NCI-H146 (cell line): ENCODE measurements at regions not wholly inside any gene's neighbourhood (a gene's known extent, or its start where the extent isn't known, plus 50 kb on each side); places are given as distances from the start of the nearest gene placed in this dataset.
A peak's percentile ranks its signal among the peaks of the same experiment; 100 is the strongest.
"Not testable (repeated sequence)": the region's sequence is repeated elsewhere in the genome, so short reads cannot be mapped to it uniquely, and the experiment has no call there.

ENCODE experiments used
- DNase-seq: peaks from one replicate; lab custom pipeline; 2025; lab: John Stamatoyannopoulos, UW

DNA sequence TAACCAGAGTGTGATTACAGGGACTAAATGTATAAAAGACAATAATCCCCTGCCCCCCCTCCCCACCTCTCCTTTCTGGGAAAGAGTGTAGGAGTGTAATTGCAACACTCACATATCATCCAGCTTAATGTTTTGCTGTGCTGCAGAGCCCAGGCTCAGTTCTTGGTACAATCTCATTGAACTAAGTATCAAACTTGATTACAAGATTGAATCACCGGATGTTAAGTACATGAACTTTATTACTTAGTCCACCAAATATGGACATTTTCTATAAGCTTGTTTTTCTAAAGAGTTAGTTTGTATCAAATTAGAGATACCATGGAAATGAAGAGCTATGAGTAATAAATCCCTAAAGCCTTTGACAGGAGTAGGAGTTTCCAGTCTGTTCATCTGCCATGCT is 559.1 kb downstream of the ZNF674 start:
- DNase-seq, result no peak

DNA sequence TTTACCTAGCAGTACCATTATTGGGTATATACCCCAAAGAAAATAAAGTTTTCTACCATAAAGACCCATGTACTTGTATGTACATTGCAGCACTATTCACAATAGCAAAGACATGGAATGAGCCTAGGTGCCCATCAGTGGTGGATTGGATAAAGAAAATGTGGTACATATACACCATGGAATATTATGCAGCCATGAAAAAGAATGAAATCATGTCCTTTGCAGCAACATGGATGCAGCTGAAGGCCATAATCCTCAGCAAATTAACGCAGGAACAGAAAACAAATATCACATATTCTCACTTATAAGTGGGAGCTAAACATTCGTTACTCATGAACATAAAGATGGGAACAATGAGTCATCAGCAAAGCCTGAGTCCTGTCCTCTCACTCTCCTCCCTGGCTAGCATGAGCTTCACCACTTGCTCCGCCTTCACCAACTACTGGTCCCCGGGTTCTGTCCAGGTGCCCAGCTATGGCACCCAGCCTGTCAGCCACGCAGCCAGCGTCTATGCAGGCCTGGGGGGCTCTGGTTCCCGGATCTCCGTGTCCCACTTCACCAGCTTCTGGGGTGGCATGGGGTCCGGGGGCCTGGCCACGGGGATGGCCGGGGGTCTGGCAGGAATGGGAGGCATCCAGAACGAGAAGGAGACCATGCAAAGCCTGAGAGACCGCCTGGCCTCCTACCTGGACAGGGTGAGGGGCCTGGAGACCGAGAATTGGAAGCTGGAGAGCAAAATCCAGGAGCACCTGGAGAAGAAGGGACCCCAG is 562.1 kb downstream of the ZNF674 start:
- DNase-seq, result not testable (repeated sequence)

DNA sequence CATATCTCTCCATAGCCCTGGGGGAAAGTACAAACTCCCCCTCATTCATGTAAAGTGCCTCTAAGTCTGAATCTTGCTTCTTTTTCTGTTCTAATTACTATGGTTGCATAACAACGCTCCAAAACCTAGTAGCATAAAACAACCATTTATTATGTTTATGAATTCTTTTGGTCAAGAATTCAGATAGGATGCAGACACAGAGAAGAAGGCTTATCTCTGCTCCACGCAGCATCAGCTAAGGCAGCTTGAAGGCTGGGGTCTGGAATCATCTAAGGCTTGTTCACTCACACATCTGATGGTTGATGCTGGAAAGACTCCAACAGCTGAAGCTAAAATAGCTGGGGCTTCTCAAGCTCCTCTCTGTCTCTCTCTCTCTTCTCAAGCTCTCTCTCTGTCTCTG is 564.5 kb downstream of the ZNF674 start:
- DNase-seq, result no peak

DNA sequence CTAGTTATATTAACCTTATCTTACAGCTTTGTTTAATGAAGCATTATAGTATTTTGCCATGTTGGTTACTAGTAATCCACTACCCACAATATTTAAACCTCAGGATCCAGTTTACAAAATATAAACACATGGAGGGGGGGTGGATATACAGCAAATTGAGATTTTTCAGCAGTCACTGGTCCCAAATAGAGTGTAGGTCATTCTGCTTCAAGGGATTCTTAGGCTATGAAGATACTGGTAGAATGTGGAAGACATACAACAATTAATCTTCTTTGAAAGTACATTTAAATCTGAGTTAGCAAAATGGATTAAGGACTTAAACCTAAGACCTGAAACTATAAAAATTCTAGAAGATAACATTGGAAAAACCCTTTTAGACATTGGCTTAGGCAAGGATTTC is 569.6 kb downstream of the ZNF674 start:
- no peak for DNase-seq

DNA sequence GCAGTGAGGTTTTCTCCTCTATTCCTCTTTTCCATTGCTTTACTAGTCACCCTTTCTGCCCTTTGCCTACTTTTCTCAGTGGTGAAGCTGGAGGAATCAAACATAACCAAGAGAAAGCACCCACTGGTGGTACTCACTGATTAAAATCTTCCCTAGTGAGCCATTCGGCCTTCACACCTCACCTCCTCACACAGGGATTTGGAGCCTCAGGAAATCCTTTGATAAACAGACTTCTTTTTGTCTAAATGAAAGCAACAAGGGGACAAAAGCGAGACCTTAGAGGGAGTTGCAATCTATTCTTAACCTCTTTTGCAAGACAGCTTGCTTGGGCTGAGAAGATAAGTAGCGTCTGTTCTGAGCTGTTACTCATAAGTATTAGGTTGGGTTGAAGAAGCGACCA is 572.6 kb downstream of the ZNF674 start:
- no peak for DNase-seq

DNA sequence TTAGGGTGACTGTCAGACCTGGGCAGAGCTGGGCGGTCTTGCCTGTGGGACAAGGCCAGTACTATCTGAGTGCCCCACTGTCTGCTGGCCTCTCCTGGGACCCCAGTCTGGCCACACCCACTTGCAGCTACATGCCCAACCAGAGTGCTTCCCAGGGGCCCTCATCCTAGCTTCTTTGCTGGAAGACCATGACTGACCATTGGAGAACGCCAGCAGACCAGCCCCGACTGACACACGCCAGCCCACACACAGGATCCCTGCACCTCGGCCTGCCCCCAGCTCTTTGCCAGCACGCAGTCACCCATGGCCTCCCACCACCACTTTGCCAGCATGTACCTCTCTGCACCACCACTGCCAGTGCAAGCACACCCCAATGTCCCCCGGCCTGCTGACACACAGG is 585.7 kb downstream of the ZNF674 start:
- DNase-seq, result no peak

DNA sequence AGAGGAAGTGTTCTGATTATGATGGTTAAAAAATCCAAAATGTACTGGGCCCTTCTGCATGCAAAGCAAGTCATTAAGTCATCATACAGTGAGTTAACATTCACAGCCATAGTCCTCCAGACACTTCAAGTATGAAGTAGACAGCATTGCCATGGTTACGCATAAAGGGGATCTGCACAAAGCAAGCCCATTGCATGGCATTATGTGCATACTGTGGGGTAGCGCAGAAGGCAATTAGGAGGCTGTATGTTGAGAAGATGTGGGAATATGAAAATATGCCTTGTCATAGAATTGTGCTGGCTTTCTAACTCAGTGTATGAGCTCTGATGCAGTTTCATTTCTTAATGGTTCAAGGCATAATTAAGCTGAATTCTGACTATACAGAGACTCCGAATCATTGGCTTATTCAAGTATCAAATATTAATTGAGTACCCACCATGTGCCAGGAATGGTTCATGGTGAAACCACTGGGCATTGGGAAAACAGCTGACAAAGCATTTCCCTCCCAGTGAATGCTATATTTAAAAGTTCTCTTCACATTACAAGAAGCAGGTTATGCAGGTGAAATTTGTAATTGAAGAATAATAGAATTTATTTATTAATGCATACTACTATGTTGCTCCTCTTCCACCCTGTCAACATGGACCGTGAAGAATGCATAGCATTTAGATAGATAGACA is 588.9 kb downstream of the ZNF674 start:
- no peak for DNase-seq

DNA sequence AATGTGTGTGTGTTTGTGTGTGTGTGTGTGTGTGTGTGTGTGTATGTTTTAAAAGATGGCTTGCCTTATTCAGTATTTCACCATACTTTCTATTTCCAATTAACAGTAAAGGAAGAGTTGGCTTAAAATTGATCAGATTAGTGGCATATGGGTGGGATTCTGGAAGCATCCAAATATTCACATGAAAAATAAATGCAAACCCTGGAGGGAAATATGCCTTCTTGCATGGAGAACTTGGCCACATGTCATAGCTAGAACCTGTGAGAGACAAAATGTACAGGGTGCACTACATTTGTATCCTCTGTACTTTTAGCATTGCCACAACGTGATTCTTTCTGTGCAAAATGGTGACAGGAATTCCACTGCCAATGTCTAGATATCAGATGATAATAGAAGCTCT is 589.6 kb downstream of the ZNF674 start:
- no peak for DNase-seq

DNA sequence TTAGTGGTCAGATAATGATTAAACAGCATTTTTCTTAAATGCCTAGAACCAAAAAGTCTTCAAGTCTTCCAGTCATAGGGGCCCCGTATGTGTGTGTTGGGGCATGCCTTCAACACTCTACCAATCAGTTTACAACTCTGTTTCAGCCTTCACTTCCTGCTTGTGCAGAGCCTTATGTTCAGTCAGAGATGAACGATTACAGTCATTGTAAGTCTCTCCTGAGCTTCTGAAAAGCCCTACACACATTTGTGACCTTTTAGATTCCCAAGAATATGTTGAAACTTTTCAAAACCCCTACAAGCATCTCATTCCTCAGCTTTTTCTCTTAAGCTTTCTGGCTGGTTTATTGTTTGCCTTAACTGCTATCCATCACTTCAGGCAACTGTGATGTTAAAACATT is 591.2 kb downstream of the ZNF674 start:
- DNase-seq, result no peak

DNA sequence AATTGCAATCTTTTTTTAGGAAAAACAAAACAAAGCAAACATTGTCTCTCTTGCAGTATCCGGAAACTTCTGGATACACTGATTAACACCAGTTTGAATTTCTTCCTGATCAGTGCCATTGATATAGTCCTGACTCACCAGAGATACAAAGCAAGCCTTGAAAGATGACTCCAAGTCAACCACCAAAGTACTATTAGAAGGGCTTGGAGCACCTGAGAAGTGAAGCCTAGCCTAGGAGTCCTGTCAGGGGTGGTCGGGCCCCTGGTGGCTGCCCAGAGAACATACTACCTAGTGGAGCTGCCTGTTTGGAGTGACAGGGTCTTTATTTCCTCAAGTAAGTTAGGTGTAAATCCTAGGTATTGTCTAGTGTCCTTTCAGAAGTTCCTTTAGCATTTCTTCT is 593.2 kb downstream of the ZNF674 start:
- no peak for DNase-seq

DNA sequence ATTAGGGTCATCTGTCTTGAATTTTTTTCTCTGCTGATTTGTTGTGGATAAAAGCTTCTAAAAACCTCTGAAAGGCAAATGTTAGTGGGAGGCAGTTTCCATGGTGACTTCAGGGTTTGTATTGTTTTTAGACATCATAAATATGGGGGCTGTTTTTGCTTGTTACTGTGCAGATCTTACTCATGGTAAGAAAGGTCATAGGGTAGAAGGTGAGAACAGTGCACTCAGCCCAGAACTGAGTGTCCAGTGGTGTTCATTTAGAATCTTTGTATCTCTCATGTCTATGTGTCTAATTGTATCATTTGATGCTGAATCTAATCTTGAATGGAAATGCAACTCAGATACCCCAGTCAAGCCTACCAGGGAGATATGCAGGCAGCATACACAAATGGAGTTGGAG is 609.8 kb downstream of the ZNF674 start:
- no peak for DNase-seq

DNA sequence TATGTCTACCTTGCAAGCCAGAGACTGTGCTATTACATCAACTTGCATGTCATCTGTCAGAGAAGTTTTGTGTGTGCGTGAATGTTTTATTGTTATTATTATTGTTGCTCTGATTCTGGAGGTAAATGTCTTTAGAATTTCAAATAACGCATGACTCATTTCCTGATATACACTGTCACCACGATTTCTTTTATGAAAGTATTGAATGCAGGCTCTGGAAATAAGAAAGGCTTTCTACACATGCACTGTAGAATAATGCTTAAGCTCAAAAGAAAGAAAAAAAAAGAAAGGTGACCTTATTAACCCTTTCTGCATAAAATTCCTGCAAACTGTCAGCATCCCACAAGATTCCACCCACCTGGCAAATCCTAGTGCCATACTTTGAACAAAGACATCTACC is 632.9 kb downstream of the ZNF674 start:
- DNase-seq, result no peak

DNA sequence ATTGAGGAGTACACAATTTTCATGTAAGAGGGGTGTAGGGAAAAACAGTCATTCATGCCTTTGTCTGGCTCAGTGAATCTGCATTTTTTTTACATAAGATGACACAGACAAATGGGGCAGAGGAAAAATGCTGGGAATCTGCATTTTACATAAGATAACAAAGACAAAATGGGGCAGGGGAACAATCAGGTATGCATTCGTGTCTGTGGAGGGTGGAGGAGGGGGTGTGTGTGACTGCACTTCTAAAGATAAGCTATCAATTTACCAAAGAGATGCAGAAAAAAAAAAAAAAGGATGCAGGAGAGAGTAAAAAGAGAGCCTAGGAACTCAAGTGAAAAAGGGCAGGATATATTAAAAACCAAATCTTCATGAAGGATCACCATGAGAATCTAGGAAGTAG is 637.4 kb downstream of the ZNF674 start:
- DNase-seq, result no peak

DNA sequence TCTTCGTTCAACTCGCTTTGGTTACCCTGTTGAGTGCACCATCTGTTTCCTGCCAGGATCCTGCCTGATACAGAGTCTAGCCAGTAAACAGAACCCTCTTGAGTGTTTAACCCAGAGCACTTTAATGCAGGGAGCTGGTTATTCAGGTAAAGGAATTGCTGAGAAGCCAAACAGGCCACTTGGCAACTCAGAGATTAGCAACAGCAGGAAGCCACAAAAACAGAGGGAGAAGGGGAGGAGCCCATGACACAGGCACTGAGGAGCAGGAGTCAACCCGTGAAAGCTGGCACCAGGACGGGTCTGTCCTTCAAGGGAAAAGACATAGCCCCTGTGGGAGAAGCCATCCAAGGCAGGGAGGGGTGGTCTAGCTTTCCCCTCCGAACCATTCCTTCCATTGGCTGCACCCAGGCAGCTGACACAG is 641.4 kb downstream of the ZNF674 start:
- DNase-seq, result peak; percentile 36

DNA sequence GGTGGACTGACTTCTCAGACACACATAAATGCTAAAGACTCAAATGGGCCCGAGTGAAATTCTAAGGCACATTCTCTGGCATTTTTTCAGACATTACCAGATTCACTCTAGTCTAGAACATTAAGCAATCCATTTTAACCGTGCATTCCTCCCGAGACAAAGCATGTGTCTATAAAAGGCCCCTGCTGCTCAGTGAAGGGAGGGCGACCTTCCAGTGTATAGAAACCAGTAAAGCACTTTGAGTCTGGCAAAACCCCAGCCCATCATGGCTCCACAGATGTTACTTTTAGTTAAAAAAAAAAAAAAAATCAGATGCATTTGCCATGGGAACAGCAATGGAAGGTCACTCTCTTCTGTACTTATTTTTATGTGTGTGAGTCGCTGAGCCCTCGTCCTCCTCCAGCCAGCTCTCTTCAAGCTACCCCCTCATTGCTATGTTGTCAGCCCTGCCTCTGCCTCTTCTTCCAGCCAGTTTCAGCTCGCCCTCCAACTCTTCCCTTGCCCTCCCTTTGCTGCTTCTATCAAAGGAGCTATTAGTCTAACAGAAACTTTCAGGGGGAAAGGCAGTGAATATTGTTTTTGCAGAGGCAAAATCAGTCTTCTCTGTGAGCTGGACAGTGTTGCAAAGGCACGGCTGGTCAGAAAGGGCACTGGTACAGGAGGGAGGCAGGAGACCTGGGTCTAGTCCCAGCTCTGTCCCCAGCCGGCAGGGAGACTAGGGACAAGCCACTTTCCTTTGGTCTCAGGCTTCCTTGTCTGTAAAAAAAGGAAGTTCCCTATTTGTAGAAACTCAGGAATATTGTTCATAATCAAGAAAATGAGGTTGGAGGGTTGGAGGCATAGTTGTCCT is 644.2 kb downstream of the ZNF674 start:
- peak; percentile 19 for DNase-seq

DNA sequence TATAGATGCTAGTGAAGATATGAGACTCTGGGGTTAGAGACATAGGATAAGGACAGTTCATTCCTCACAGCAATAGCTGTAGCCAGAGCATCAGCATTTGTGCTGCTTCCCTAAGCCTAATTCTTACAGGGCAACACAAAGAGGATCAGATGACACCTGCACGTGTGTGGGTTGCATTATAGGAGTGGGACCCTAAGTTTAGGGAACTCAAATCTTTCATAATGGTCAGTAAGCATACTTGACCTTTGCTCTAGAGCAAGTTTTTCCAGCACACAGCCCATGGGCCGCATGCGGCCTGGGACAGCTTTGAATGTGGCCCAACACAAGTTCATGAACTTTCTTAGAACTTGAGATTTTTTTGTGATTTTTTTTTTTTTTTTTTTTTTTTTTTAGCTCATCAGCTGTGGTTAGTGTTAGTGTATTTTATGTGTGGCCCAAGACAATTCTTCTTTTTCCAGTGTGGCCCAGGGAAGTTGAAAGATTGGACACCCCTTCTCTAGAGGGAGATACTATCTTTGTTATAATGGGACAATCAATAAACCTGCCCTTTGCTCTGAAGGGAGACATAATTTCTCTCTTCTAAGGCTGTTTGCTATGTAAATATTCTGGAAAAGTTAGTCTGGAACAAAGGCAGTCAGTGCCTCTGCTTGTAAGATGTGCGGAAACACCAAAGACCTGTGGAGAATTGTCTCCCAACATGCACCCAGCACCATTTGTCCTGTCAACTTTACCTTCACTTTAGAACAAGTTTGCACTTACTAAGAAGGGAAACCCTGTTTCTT is 650.2 kb downstream of the ZNF674 start:
- DNase-seq, result no peak

DNA sequence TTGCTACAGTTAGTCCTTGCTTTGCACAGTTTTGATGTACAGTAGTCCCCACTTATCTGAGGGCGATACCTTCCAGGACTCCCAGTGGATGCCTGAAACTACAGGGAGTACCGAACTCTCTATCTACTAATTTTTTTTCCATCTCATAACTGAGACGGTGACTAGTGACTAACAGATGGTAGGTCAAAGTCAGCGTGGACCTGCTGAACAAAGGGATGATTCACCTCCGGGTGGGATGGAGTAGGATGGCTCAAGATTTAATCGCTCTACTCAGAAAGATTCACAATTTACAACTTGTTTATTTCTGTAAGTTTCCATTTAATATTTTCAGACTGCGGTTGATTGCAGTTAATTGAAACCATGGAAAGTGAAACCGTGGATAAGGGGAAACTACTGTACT is 655.8 kb downstream of the ZNF674 start:
- DNase-seq, result no peak

DNA sequence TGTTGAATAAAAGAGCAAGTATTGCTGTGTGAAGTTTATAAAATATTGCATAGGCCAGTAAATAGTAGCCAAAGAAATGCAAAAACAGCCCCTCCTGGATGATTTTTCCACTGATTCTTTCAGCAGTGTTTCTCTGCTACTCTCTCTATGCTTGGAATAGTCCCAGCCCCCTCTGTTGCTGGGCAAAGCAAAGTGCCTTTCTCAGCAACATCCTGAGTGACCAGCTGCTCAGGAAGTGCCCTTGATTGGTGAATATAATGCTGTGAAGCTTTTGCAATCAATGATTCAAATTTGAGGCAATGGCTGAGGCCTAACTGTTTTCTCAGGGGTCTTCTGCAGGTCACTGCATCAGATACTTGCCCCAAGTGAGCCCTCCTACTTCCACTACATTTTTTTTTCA is 656.7 kb downstream of the ZNF674 start:
- peak; percentile 34 for DNase-seq

DNA sequence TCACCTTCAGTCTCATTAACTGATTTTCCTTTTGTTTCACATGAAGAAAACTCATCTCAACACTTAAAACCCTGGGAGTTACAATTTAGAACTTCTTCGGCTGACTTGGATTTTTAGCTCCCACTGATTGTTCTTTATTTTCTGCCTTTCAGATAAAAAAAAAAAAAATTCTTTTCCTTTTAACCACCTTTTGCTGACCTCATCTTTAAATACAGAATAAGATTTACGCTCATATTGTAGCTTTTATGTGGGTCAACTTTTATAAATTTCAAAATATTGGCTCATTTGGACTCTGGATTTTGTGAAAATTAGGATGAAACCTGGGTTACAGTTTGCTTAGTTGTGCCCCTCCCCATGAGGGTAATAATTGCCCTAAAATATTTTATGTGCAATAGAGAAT is 659.3 kb downstream of the ZNF674 start:
- DNase-seq, result no peak

DNA sequence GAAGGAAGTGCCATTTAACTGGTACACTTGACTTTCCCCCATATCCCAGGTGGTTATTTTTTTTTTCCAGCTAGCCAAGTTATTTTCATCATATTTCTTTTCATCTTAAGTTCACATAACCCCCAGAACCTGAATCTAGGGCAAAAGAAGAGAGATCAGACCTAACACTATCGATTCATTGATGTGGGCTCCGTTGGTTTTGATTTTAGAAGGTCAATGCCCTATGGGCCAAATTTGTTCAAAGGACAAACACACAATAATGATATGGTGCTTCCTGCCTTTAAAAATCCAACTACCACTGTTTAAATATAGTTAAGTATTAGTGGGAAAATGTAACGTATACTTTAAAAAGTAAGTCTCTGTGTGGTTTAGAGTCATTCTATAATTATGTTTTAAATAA is 665.7 kb downstream of the ZNF674 start:
- DNase-seq, result no peak

DNA sequence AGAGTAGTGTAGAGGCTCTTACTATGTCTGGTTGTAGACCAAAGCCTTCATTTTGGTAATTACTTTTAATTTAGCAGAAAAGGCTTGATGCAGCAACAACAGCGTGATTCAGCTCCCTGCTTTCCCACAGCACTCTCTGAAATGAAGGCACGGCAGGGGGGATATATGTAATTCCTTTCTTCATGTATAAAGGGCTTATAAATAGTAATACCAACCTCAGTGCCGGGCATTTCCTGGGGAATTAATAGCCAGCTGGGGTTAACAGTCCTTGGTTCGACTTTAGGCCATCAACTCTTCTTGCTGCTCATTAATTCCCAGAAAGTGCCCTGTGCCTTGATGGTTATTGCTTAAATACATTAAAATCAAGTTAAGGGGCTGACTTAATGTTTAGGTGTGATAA is 669.0 kb downstream of the ZNF674 start:
- peak; percentile 52 for DNase-seq

DNA sequence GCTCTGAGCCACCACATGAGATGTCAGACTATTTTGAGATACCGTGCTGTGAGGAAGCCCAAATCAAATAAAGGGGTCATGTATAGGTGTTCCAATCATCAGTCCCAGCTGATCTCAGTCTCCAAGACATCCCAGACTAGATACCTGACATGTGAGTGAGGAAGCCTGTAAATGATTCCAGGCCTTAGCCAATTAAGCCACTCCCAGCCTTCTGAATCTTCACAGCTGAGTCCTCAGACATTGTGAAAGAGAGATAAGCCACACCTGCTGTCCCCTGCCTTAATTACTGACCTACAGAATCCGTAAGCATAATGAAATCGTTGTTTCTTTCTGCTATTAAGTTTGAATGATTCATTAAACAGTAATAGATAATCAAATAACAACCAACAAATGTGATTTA is 671.4 kb downstream of the ZNF674 start:
- peak; percentile 74 for DNase-seq
